GM10248 (cell line): ENCODE measurements at regions not wholly inside any gene's neighbourhood (a gene's known extent, or its start where the extent isn't known, plus 50 kb on each side); places are given as distances from the start of the nearest gene placed in this dataset.
"Not testable (repeated sequence)": the region's sequence is repeated elsewhere in the genome, so short reads cannot be mapped to it uniquely, and the experiment has no call there.

ENCODE experiments used
- CTCF ChIA-PET: fragments of 300-600 bp; sonication (Branson Sonifier 250); formaldehyde crosslinking; extraction: SDS; loops from one replicate; lab custom pipeline; 2021; ENCODE audit warnings: antibody characterized with exemption; lab: Yijun Ruan, JAX
- POLR2A ChIA-PET: fragments of 350-650 bp; sonication (Branson Sonifier 250); formaldehyde crosslinking; extraction: SDS; loops from one replicate; lab custom pipeline; 2020; ENCODE audit warnings: antibody characterized with exemption; lab: Yijun Ruan, JAX
- DNase-seq: peaks from one replicate; pipeline ENCODE4 v3.0.0; 2012; ENCODE audit errors: extremely low spot score
- TF ChIP-seq, protein P1 (sequence below): IDR thresholded peaks from 2 replicates; pipeline ENCODE4 v1.5.1; 2012; ENCODE audit warnings: mild to moderate bottlenecking, low read depth; ENCODE audit errors: extremely low read depth, missing control alignments, control extremely low read depth

DNA sequence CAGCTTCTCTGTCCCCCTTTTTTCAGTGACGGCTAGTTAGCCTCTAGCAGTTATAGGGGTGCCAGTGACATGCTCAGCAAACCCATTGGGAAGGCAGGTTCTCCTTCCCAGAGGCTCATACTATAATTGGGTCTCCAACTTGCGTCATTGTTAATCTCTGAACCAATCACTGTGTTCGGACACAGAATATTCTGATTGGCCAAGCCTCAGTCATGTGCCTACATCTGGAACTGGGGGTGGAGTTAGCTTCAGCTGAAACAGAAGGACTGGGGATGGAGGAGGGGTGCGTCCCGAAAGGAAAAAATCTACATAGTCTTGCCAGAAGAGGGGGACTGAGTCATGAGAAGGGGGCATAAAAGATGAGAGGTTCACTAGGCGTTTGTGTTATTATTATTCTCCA, 165.6 kb downstream of the SUDS3 start:
- TF ChIP-seq, protein P1, sequence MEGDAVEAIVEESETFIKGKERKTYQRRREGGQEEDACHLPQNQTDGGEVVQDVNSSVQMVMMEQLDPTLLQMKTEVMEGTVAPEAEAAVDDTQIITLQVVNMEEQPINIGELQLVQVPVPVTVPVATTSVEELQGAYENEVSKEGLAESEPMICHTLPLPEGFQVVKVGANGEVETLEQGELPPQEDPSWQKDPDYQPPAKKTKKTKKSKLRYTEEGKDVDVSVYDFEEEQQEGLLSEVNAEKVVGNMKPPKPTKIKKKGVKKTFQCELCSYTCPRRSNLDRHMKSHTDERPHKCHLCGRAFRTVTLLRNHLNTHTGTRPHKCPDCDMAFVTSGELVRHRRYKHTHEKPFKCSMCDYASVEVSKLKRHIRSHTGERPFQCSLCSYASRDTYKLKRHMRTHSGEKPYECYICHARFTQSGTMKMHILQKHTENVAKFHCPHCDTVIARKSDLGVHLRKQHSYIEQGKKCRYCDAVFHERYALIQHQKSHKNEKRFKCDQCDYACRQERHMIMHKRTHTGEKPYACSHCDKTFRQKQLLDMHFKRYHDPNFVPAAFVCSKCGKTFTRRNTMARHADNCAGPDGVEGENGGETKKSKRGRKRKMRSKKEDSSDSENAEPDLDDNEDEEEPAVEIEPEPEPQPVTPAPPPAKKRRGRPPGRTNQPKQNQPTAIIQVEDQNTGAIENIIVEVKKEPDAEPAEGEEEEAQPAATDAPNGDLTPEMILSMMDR = no peak
- CTCF ChIA-PET = no interaction called here
- POLR2A ChIA-PET = no interaction called here
- DNase-seq = no peak

GRCh38 chr12:118543651-118544050, 167.3 kb downstream of the SUDS3 start:
- ChIA-PET CTCF (no interaction called here), POLR2A (no interaction called here)
- TF ChIP-seq, protein P1 = no peak
- DNase-seq = no peak

DNA sequence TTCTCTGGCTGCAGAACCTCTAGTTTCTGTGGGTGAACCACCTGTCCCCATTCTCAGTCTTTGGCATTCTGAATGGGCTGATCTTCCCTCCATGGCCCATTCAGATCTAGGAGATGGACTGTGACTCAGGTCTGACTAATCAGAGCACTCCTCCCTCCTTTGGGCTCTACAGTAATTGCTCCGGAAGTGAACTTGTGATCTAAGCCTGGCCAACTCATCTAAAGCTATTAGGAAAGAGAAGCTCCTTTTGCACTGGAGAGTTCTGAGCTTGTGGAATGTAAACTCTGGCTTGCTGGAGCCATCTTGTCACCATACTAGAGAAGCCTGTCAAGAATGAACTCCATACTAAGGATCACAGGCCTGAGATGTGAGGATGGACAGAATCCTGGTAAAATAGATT, 168.2 kb downstream of the SUDS3 start:
- TF ChIP-seq, protein P1 = no peak
- POLR2A ChIA-PET = no interaction called here
- CTCF ChIA-PET = no interaction called here
- no peak for DNase-seq

DNA sequence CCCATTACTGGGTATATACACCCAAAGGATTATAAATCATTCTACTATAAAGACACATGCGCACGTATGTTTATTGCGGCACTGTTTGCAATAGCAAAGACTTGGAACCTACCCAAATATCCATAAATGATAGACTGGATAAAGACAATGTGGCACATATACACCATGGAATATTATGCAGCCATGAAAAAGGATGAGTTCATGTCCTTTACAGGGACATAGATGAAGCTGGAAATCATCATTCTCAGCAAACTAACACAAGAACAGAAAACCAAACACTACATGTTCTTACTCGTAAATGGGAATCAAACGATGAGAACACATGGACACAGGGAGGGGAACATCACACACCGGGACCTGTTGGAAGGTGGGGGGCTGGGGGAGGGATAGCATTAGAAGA, 171.3 kb downstream of the SUDS3 start:
- CTCF ChIA-PET, DNase-seq, POLR2A ChIA-PET: not testable (repeated sequence)

DNA sequence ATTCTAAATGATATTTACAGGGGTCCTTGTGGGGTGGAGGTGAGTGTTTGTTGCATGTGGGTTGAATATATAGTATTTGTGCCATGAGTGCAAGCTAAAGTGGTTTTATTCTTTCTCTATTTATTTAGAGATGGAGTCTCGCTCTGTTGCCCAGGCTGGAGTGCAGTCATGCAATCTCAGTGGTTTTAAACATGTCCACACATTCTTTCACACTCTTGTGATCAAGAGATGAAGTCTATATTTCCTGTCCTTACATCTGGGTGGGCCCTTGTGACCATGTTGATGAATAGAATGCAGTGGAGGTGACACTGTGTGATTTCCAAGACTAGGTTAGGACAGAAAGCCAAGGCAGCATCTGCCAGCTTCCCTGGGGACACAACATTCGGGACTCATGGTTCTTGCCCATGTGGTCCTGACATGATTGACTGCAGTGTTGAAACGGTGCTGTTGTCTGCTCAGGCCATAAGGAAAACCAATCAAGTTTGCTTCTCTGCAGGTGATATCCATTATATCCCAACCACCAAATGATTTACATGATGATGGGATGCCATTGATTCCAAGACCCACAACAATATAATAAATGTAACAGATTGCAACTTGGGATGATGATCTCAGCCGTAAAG, 172.6 kb downstream of the SUDS3 start:
- ChIA-PET POLR2A (no interaction called here), CTCF (no interaction called here)
- TF ChIP-seq, protein P1 = no peak
- no peak for DNase-seq

DNA sequence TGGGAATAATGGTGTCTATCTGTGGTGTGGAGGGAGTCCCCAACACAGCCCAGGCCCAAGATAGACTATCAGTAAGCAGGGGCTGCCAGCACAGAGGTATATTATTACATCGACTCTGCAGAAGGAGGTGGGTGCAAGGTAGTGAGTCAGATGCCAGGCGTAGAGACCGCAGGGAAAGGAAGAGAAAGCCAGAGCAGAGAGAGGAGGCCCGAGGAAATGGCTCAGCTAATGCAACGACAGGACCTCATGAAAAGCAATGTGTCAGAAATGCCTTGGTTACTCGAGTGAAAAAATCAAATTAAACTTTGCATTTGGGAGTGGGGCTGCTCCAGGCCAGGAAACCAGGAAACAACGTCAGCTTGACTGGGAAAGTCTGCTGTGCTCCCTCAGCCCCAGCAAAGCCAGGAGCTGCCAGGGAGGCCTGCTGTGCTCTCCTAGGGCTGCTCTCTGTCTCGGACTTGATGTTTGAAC, 173.2 kb downstream of the SUDS3 start:
- DNase-seq = no peak
- TF ChIP-seq, protein P1 = no peak
- CTCF ChIA-PET = interaction anchor here (1.0 kb wide), 1 partner anchor 12 kb away, joined by 3 read pairs; no protein-coding TSS in a partner anchor
- POLR2A ChIA-PET = no interaction called here

- ChIA-PET POLR2A (no interaction called here), CTCF (no interaction called here)
- no peak for DNase-seq
- TF ChIP-seq, protein P1 = no peak
Measured at GRCh38 chr12:118553856-118554504, 177.6 kb downstream of the SUDS3 start.
